SKM-1 (cell line): ENCODE measurements at regions not wholly inside any gene's neighbourhood (a gene's known extent, or its start where the extent isn't known, plus 50 kb on each side); places are given as distances from the start of the nearest gene placed in this dataset.
"Not testable (repeated sequence)": the region's sequence is repeated elsewhere in the genome, so short reads cannot be mapped to it uniquely, and the experiment has no call there.

Experiments used
- DNase-seq: peaks from one replicate; lab custom pipeline; 2025; ENCODE audit not compliant: unreplicated experiment; lab: John Stamatoyannopoulos, UW

- DNase-seq = no peak
Observed at GRCh38 chr6:169985121-169986015, 233.9 kb downstream of the ERMARD start.

GRCh38 chr6:169984181-169985120 is 233.0 kb downstream of the ERMARD start:
- DNase-seq = no peak

- DNase-seq = no peak
Observed at GRCh38 chr6:169983651-169984050, 232.2 kb downstream of the ERMARD start.

- no peak for DNase-seq
Observed at GRCh38 chr6:169982461-169983386, 231.3 kb downstream of the ERMARD start.

GRCh38 chr6:169981969-169982368 is 230.5 kb downstream of the ERMARD start:
- DNase-seq = no peak

GRCh38 chr6:169981568-169981967 is 230.1 kb downstream of the ERMARD start:
- DNase-seq = no peak

GRCh38 chr6:169980826-169981450 is 229.5 kb downstream of the ERMARD start:
- no peak for DNase-seq

GRCh38 chr6:169979873-169980432 is 228.5 kb downstream of the ERMARD start:
- no peak for DNase-seq

- no peak for DNase-seq
Observed at GRCh38 chr6:169978615-169979161, 227.3 kb downstream of the ERMARD start.

- DNase-seq = no peak
Observed at GRCh38 chr6:169977434-169978265, 226.2 kb downstream of the ERMARD start.

GRCh38 chr6:169976301-169977081 is 225.1 kb downstream of the ERMARD start:
- no peak for DNase-seq

GRCh38 chr6:169975701-169976100 is 224.3 kb downstream of the ERMARD start:
- no peak for DNase-seq

GRCh38 chr6:169975286-169975685 is 223.9 kb downstream of the ERMARD start:
- DNase-seq = no peak

- DNase-seq = no peak
Observed at GRCh38 chr6:169974663-169975062, 223.2 kb downstream of the ERMARD start.

- DNase-seq = not testable (repeated sequence)
Observed at GRCh38 chr6:169973588-169974467, 222.4 kb downstream of the ERMARD start.

GRCh38 chr6:169972736-169973135 is 221.3 kb downstream of the ERMARD start:
- DNase-seq = no peak

GRCh38 chr6:169972101-169972651 is 220.8 kb downstream of the ERMARD start:
- DNase-seq = no peak
